ENCODE measurements at regions not wholly inside any gene's neighbourhood (a gene's known extent, or its start where the extent isn't known, plus 50 kb on each side); places are given as distances from the start of the nearest gene placed in this dataset.

- TF ChIP-seq GATA2 (IDR thresholded peaks at IDR 0.05; ENCODE audit: low read depth, low read length) (no peak), GATA3 (IDR thresholded peaks at IDR 0.05; ENCODE audit: low read depth, low read length) (no peak)
Observed at GRCh38 chr12:14138495-14138894, 157.1 kb upstream of the GRIN2B start.
